Ovary (tissue), 3 donors: ENCODE measurements at regions not wholly inside any gene's neighbourhood (a gene's known extent, or its start where the extent isn't known, plus 50 kb on each side); places are given as distances from the start of the nearest gene placed in this dataset.

ENCODE experiments used
- EP300 ChIP-seq: sonication (generic); formaldehyde crosslinking; IDR thresholded peaks from one replicate; pipeline ENCODE4 v1.6.1; 2017; ENCODE audit warnings: antibody characterized with exemption
- POLR2A ChIP-seq: fragments of 450-650 bp; IDR thresholded peaks from one replicate; pipeline ENCODE4 v1.6.1; 2017; ENCODE audit warnings: antibody characterized with exemption, mild to moderate bottlenecking, moderate library complexity
- TF ChIP-seq, protein P1 (sequence below), 3 donors: fragments of 450-650 bp in 2 of 3; fragments of 200-600 bp in 1 of 3; IDR thresholded peaks; one replicate each; pipeline versions ENCODE4 v1.5.1 to v1.8.0; 2016 to 2022; ENCODE audit warnings: antibody characterized with exemption in 3 of 3, mild to moderate bottlenecking in 1 of 3
- donor health status: DM: no; HTN: no; CAD: no.

GRCh38 chr19:22532388-22533300 lies 101.5 kb upstream of the ZNF492 start:
- TF ChIP-seq, protein P1, sequence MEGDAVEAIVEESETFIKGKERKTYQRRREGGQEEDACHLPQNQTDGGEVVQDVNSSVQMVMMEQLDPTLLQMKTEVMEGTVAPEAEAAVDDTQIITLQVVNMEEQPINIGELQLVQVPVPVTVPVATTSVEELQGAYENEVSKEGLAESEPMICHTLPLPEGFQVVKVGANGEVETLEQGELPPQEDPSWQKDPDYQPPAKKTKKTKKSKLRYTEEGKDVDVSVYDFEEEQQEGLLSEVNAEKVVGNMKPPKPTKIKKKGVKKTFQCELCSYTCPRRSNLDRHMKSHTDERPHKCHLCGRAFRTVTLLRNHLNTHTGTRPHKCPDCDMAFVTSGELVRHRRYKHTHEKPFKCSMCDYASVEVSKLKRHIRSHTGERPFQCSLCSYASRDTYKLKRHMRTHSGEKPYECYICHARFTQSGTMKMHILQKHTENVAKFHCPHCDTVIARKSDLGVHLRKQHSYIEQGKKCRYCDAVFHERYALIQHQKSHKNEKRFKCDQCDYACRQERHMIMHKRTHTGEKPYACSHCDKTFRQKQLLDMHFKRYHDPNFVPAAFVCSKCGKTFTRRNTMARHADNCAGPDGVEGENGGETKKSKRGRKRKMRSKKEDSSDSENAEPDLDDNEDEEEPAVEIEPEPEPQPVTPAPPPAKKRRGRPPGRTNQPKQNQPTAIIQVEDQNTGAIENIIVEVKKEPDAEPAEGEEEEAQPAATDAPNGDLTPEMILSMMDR (IDR thresholded peaks at IDR 0.05) = peak; percentile 42 to 79 (median 53)
- TF ChIP-seq POLR2A (peak; percentile 99), EP300 (no peak)
